Vagina (tissue), 2 donors: ENCODE measurements at regions not wholly inside any gene's neighbourhood (a gene's known extent, or its start where the extent isn't known, plus 50 kb on each side); places are given as distances from the start of the nearest gene placed in this dataset.

Experiments
- POLR2A ChIP-seq, 2 donors: fragments of 450-650 bp; IDR thresholded peaks; one replicate each; pipeline ENCODE4 v1.6.1; 2017; ENCODE audit warnings: antibody characterized with exemption in 2 of 2, mild to moderate bottlenecking in 2 of 2, moderate library complexity in 2 of 2
- TF ChIP-seq, protein P1 (sequence below), 3 experiments: fragments of 450-650 bp in 2 of 3; fragments of 200-600 bp in 1 of 3; sonication (generic) in 1 of 3; IDR thresholded peaks; one replicate each; pipeline ENCODE4 v1.5.1; 2017 to 2019; ENCODE audit warnings: antibody characterized with exemption in 3 of 3, mild to moderate bottlenecking in 2 of 3, moderate library complexity in 2 of 3

DNA sequence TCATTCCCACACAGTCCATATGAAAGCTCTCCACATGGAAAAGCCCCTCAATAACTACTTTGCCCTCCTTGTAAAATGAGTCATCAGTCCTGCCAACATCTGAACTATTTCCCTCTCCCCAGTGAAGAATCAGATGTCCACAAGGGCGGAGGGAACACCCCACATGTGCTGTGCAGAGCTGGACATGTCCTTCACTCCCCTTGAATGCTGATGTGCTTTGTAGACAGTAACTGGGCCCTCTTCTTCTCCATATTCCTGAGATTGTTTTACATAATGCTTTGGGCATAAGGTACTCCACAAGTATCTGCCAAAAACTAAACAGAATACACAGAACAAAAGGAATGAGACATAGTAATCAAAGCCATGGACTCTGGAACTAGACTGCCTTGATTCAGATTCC is 879.4 kb downstream of the BCL11A start:
- TF ChIP-seq, protein P1, sequence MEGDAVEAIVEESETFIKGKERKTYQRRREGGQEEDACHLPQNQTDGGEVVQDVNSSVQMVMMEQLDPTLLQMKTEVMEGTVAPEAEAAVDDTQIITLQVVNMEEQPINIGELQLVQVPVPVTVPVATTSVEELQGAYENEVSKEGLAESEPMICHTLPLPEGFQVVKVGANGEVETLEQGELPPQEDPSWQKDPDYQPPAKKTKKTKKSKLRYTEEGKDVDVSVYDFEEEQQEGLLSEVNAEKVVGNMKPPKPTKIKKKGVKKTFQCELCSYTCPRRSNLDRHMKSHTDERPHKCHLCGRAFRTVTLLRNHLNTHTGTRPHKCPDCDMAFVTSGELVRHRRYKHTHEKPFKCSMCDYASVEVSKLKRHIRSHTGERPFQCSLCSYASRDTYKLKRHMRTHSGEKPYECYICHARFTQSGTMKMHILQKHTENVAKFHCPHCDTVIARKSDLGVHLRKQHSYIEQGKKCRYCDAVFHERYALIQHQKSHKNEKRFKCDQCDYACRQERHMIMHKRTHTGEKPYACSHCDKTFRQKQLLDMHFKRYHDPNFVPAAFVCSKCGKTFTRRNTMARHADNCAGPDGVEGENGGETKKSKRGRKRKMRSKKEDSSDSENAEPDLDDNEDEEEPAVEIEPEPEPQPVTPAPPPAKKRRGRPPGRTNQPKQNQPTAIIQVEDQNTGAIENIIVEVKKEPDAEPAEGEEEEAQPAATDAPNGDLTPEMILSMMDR (IDR thresholded peaks at IDR 0.05), result no peak
- no peak for TF ChIP-seq POLR2A (IDR thresholded peaks at IDR 0.05)
